GM19240 (cell line): ENCODE measurements at regions not wholly inside any gene's neighbourhood (a gene's known extent, or its start where the extent isn't known, plus 50 kb on each side); places are given as distances from the start of the nearest gene placed in this dataset.
"Not testable (repeated sequence)": the region's sequence is repeated elsewhere in the genome, so short reads cannot be mapped to it uniquely, and the experiment has no call there.

Experiments
- DNase-seq: peaks from one replicate; pipeline ENCODE4 v3.0.0; 2011; ENCODE audit warnings: low spot score; ENCODE audit not compliant: insufficient read length

DNA sequence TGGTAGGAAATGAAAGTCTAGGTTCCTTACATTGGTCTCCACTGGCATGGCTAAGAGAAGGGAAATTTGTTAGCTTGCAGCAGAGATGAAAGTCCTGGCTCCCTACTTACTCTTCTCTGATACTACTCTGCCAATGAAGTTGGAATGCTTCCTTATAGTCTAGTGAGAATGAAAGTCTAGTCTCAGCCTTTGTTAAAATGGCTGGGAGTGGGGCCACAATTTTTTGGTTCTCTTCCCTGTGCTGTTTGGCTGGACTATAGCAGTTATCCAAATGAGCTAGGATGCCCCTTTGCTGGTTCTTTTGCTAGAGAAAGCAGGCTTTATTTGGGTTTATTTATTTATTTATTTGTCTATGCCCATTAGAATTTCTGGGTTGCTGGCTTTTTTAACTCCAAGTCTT is 414.3 kb downstream of the AASDHPPT start:
- DNase-seq: no peak

DNA sequence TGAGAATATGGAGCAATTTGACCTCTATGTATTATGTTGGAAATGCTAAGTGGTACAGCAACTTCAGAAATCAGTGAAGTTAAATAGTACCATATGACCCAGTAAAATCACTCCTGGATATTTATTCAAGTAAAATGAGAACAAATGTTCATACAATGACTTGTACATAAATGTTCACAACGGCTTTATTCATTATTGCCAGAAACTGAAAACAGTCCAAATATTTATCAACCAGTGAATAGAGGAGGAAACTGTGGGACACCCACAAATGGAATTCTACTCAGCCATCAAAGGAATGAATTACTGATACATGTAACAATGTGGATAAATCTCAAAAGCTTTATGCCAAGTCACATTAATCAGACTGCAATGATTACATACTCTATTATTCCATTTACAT is 416.3 kb downstream of the AASDHPPT start:
- no peak for DNase-seq

DNA sequence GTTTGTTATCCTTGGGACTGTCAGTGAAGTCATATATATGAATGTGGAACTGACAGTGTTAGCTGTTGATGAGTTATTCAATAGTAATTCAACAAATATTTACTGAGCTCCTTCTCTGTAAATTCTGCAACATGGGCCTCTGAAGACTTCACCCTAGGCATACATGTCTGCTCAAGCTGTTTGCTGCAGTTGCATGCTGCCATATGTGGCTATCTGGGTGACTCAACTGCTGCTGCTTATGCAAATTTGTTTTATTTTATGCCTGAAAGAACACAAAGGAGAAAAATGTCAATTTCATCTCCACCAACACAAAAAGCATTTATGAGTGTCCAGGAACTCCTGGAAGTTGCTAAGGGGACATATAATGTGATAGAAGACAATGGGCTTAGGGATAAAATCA is 417.6 kb downstream of the AASDHPPT start:
- DNase-seq: no peak

DNA sequence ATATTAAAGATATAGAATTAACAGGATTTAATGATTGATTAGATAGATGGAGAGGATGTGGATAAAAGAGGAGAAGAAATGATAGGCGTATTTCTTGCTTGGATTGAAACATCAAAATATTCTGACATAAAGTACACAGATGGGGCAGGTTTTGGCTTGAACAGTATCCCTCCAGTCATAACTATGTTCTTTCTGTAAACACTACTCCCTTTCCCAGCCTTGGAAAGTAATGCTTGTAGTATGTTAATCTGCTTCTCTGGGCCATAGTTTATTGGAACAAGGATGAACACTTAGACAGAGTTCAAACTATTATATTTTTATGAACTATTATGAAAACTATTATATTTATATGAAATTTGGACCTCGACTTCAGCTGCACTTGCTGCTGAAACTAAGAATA is 419.2 kb downstream of the AASDHPPT start:
- no peak for DNase-seq

DNA sequence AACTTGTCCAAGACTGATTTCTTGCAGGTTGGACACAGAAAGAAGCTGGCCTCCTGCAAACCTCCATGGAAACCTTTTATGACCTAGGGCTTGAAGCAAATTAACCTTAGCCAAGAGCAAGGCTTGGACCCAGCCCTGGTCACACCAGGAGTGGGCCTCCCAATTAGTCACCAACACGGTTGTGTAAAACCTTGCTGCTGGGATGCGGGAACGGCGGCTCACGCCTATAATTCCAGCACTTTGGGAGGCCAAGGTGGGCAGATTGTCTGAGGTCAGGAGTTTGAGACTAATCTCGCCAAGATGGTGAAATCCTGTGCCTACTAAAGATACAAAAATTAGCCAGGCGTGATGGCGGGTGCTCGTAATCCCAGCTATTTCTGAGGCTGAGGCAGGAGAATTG is 419.9 kb downstream of the AASDHPPT start:
- no peak for DNase-seq

DNA sequence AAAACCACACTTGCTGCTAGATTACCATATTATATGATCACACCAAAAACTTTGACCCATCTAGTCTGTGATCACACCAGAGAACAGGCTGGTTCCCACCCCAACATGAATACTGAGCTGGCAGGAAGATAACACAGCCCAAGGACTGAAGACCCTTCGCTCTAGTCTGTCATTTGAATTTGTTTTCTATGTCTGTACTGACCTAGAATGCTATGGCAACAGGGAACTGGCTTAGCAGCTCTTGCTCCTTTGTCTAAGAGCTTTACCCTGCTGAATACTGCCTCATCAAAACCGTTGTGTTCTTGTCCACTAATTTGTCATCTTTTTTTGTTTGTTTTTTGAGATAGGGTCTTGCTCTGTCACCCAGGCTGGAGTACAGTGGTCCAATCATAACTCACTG is 420.4 kb downstream of the AASDHPPT start:
- no peak for DNase-seq

DNA sequence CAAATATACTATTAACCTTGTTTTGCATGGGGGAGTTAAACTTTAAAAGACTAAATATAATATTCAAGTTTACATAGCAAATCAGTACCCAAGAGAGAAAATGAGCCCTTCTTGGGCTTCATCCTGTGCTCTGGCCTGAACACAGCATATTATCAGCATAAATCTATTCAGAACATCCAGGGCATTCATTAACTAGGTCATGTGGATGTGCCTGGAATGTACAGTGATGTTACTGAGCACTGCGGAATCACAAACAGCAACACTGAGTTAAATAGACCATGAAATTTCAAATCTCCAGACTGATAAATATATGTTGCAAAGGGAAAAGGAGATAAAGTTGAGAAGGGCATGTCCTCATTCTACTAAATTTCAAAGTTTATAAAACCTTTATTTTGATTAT is 426.4 kb downstream of the AASDHPPT start:
- DNase-seq: no peak

DNA sequence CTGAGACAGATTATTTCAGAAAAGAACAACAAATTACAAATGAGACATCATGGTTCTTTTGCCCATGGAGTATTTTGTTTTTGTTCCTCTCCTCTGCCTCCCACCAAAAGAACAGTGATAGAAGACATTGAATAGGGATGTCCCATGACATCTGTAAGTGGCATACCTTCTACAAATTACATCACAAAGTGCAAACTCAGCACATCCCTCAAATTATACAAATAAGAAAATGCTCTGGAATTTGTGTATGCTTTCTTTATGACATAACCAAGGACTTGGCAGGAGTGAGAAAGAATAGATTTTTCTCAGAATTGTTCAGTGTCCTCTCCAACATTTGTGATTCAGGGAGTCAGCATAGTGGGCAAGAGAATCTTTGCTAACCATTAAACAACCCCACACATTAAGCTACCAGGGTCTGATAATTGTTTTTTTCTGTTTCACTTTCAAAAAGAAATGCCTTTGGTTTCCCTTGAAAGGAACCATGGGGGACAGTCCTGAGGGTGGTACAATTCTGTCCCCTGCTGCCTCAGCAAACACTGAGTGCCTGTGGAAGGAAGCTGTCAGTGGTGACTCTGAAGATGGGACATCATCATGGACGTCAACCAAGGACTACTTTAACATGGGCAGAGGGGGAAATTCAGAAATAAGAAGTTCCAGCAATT is 430.3 kb downstream of the AASDHPPT start:
- no peak for DNase-seq

DNA sequence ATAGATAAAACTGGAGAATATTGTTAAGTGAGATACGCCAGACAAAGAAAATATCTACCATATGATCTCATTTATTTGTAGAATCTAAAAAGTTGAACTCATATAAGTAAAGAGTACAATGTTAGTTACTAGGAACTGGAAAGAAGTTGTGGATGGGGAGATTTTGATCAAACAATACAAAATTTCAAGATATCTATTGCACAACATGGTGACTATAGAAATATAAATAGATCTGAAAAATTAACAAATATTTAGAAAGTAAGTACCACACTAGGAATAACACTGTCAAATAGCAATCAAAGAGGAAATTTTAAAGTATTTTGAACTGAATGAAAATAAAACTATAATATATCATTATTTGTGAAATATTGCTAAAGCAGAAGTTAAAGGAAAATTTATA is 437.2 kb downstream of the AASDHPPT start:
- DNase-seq: no peak

DNA sequence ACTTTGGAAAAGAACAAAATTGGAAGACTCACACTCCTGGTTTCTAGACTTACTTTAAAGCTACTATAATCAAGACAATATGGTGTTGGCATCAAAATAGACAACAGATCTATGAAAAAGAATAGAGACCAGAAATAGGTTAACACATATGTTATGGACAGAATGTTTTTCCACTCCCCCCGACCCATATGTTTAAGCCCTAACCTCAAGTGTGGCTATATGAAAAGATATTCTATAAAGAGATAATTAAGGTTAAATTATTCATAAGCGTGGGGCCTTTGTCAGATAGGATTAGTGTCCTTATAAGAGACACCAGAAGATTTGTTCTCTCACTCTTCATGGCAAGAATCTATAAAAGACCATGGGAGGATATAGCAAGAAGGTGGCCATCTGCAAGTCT is 440.0 kb downstream of the AASDHPPT start:
- no peak for DNase-seq

DNA sequence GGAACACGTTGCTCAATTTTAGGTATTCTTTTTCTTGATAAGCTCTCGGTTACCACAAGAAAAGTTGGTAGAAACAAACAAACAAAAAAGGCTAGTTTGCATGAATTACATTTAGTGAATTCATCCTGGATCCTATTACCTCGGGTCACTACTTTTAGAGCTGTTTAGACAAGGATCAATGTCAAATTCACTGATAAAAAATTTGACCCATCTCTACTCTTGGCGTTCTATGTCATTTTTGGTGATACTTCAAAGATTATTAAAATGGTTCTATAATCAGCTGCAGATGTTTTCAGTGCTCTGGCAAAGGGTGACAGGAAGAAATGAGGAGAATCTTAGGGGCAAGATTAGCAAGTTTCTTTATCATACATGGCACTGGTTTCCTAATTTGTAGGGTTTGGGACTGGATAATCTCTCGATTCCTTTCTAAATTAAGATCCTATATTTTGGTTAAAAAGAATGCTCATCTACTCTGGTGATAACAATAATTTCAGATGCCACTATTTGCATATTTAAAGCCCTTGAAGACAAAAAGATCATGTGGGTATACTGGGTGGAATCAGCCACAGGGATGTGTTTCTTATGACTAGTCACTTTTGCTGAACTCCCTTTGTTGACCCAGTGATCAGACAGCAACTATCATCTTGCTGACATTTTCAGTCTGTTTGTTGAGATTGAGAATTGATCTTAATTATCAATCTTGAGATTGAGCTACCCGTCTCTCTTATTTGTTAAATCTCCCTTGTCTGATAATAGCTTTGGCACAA is 442.9 kb downstream of the AASDHPPT start:
- DNase-seq: no peak

DNA sequence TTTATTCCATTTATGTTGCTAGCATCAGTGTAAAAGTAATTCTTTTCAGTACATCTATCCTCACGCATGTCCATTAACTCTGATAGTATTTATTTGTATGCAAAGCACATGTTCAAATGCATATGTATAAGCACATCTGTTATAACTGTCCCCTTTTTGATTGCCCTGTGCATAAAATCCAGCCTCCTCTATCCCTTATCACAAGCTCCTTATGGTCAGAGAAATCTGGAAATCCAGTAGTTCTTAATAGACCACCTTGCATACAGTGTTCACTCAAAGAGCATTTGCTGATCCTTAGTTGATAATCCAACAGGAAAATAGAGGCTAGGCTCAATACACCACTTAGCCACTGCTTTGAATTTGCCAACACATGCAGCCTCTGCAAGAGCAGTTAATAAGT is 443.5 kb downstream of the AASDHPPT start:
- no peak for DNase-seq

DNA sequence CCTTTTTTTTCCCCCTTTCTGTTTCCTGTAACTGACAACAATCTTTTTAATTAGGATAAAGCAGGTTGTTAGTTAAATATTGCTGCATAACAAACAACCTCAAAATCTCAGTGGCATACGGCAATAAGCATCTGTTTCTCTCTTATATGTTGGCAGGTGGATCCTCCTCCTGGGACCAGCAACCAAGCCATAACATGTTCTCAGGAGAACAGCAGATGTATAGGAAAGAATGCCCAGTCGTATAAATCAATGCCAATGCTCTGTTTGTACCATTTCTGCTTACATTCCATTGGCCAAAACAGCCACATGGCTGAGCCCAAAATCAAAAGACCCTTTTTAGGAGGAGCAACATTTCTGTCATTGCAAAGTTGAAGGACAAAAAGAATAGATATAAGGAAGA is 445.7 kb downstream of the AASDHPPT start:
- no peak for DNase-seq

DNA sequence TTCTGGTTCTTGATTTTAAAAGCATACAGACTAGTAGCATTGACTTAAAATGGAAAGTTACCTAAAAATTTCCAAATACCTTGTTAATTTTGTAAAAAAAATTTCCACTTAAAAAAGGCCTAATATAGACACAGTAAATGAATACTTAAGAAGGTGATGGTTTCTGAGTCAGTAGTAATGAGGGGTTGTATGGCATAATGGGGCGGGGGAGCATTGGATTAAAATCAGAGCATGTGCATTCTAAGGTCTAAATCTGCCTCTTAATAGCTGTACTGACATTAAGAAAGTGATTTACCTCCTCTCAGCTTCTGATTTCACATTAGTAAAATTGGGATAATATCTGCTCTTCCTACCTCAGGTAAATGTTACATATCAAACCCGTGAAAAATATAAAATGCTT is 446.5 kb downstream of the AASDHPPT start:
- no peak for DNase-seq

DNA sequence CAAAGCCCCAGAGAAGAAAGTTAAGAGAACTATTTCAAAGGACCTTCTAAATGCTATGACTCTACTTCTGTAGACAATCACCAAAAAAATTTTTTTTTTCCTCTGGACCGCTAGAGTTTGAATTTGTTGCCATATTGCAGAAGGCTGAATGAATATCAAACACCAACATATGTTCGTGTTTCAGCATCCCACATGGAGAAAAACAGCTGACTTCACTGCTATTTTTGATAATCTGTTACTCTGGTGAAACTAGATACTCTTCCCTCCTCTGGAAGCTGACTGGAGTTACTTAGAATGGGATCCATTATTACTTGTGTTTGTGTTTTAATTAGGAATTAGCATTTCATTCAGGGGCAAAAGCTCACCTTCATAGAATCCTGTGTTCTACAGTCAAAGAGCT is 447.0 kb downstream of the AASDHPPT start:
- no peak for DNase-seq

DNA sequence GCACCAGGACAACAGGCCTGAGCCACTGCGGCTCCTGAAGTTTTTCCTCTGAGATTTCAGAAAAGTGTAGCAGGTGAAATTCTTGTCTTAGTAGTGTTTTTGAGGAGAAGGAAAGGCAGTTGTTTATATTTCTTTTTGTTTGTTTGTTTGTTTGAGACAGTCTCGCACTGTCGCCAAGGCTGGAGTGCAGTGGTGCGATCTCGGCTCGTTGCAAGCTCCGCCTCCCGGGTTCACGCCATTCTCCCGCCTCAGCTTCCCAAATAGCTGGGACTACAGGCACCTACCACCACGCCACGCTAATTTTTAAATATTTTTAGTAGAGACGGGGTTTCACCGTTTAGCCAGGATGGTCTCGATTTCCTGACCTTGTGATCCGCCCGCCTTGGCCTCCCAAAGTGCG is 454.2 kb downstream of the AASDHPPT start:
- DNase-seq: not testable (repeated sequence)

DNA sequence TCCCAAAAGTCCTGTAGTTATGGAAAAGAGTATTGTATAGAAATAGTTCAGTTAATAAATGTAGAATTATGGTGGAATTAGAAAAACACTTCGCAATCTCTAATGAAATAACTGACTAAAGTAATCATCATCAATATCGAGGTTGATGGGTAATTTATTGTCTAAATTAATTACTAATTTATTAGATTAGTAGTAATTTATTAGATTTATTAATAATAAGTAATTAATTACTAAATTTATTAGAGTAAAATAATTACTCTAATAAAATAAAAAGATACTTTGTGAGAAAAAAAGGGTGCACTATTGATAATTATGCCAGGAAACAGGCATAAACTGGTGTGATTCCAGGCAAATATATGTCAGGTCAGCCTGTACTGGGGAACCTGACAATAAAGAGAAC is 455.6 kb downstream of the AASDHPPT start:
- no peak for DNase-seq

DNA sequence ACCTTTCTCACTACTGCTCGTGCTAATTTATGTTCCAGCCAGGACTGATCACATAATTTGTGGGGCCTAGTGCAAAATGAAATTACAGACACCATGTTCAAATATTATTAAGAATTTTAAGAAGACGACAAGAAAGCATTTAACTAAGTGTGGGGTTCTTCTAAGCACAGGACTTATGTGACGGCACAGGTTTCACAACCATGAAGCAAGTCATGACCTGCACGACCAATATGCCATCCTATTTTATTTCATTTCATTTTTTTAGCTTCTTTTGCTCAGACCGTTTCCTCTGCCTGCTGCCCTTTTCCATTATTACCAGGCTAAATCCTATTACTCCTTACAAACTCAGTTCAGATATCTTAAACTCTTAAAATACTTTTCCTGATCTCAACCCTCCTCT is 462.5 kb downstream of the AASDHPPT start:
- DNase-seq: no peak

DNA sequence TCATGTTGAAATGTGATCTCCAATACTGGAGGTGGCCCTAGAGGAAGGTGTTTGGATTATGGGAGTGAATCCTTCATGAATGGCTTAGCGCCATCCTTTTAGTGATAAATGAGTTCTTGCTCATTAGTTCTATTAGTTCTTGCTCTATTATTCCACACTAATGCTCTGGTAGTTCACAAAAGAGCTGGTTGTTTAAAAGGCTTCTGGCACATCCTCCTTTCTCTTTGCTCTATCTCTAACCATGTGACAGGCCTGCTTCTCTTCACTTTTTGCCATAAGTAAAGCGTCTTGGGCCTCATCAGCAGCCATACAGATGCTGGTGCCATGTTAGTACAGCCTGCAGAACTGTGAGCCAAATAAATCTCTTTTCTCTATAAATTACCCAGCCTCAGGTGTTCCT is 469.9 kb downstream of the GUCY1A2 start:
- DNase-seq: no peak

DNA sequence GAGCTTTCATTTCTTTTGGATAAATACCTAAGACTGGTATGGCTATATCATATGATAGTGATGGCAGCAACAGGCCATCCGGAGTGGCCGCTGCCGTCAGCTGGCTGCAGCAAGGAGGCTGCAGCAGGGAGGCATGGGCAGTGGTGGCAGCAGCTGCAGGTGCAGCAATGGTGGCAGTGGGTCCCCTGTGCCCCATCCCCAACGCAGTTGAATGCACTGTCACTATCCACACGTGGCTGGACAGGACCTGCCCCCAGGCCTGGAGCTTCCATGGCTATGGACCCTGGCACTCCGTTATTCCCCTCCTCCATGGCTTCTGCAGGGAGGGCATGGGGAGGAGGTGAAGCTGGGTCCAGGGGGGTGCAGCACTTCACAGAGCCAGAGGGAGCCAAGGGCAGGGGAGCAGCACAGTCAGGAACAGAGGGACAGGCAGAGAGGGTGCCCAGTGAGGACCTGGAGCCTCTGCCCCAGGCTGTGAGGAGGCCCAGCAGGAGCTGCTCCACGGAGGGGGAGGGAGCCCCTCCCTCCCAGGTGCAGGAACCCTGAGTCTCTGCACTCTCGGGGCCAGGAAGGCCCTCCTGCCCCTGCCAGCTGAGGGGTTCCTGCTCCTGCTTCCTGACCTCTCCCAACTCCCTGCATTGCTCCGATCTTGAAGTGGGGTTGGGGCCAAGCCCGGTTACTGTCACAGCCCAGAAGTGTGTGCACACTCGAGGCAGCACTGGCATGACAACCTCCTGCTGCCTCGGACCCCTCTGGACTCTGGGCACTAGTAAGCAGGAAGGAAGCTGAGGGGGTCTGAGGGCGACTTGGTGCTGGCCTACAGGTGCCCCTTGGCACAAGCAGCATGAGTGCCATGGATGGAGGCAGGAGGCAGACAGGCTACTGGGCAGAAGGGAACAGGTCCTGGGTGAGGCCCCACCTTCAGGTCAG is 466.3 kb downstream of the GUCY1A2 start:
- no peak for DNase-seq

DNA sequence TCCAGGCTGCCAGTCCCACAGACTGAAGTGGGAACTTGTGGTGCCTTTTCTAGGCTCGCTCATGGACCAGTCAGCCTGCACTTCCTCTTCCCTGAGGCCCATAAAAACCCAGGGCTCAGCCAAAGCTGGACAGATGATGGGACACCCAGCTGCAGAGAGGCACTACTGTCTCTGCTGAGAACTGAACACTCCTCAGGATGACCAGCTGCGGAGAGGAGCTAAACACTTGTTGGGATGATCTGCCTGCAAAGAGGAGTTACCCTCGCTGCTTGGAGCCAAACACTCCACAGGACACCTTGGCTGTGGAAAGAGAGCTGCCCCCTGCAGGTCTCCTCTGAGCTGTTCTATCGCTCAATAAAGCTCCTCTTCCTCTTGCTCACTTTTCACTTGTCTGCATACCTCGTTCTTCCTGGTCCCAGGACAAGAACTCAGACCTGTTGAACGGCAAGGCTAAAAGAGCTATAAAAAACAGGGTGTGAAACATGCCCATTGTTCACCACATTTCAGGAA is 465.5 kb downstream of the GUCY1A2 start:
- DNase-seq: no peak

DNA sequence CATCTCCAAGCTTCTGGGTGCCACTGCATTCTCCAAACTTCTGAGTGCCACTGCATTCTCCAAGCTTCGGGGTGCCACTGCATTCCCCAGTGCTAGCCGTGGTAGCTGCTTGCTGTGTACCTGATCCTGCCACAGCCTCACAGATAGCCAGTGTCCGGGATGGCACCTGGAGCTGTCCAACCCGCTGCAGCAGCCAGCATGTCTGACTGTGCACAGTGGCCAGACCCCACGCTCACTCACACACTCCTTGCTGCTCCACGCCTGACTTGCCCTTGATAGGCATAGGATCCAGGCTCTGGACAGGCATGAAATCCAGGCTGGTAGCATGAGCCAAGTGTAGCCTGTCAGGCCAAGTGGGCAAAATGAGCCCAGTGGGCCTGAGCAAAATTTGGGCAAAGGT is 465.0 kb downstream of the GUCY1A2 start:
- no peak for DNase-seq
